ENCODE measurements at regions not wholly inside any gene's neighbourhood (a gene's known extent, or its start where the extent isn't known, plus 50 kb on each side); places are given as distances from the start of the nearest gene placed in this dataset.

GRCh38 chr11:13603661-13604060 lies 64.8 kb upstream of the FAR1 start:
- Histone ChIP-seq H4K20me1 (replicated peaks in 1 of 2; ENCODE audit: control insufficient read depth in 1 of 2, insufficient read depth in 2 of 2, low read length in 2 of 2) (no peaks in the 10 kb centered on the region), H3K4me1 (replicated peaks in 1 of 4; ENCODE audit: control insufficient read depth in 3 of 4, insufficient read depth in 4 of 4, low read length in 3 of 4) (no peaks in the 10 kb centered on the region), H3K18ac (ENCODE audit: extremely low read depth, low read length) (no peak overlapping the region), H2BK15ac (ENCODE audit: low read length) (no peak overlapping the region), H2AFZ (ENCODE audit: low read length) (no peak overlapping the region), H3K4me2 (ENCODE audit: insufficient read depth in 1 of 2, low read depth in 2 of 2, low read length in 2 of 2) (no peak overlapping the region), H2BK20ac (ENCODE audit: low read length) (no peak overlapping the region), H3K9me3 (ENCODE audit: insufficient read depth in 2 of 2, low read depth in 1 of 2, low read length in 1 of 2) (no peaks in the 10 kb centered on the region), H3K23ac (ENCODE audit: insufficient read length) (no peak overlapping the region), H3K27ac (ENCODE audit: low read depth, low read length) (no peak overlapping the region), H3K79me1 (ENCODE audit: low read depth, low read length) (no peaks in the 10 kb centered on the region), H4K91ac (replicated peaks; ENCODE audit: insufficient read length, low read length) (no peak overlapping the region), H2BK5ac (ENCODE audit: low read depth, low read length) (no peak overlapping the region), H3K56ac (replicated peaks; ENCODE audit: insufficient read length, low read depth, low read length) (no peak overlapping the region), H3K9ac (replicated peaks in 1 of 4; ENCODE audit: extremely low read depth in 1 of 4, low read depth in 3 of 4, low read length in 3 of 4) (no peak overlapping the region), H3K79me2 (ENCODE audit: control insufficient read depth in 1 of 2, insufficient read depth in 2 of 2, low read length in 2 of 2) (no peaks in the 10 kb centered on the region), H3K36me3 (ENCODE audit: control insufficient read depth in 2 of 4, insufficient read depth in 4 of 4, low read length in 3 of 4) (no peaks in the 10 kb centered on the region), H3K4me3 (ENCODE audit: extremely low read depth in 1 of 4, insufficient read depth in 2 of 4, low read depth in 3 of 4, low read length in 4 of 4) (no peak overlapping the region), H3K14ac (ENCODE audit: insufficient read length) (no peak overlapping the region), H2AK5ac (ENCODE audit: low read depth, low read length) (no peak overlapping the region), H4K8ac (ENCODE audit: extremely low read depth, insufficient read depth, low read length) (peak overlapping the region; percentile 35; the same call in 1 of the 2 replicates), H2BK12ac (ENCODE audit: low read depth, low read length) (no peak overlapping the region), H3K23me2 (ENCODE audit: low read depth, low read length) (peaks cover 6% of the 10 kb centered on the region; the same call in 1 of the 2 replicates), H3K4ac (replicated peaks; ENCODE audit: insufficient read length, low read depth, low read length) (no peak overlapping the region), H4K5ac (ENCODE audit: insufficient read length, low read depth, low read length) (no peak overlapping the region), H2BK120ac (replicated peaks; ENCODE audit: low read depth, low read length) (no peak overlapping the region), H3K27me3 (replicated peaks in 1 of 4; ENCODE audit: control insufficient read depth in 3 of 4, extremely low read depth in 1 of 4, insufficient read depth in 3 of 4, low read length in 3 of 4) (no peaks in the 10 kb centered on the region)
- no peak for FAIRE-seq
- CTCF ChIA-PET (ENCODE audit: partially characterized antibody): interaction anchor here (1.7 kb wide), 1 partner anchor 109 kb away, joined by 4 read pairs; no protein-coding TSS in a partner anchor
- DNase-seq (ENCODE audit: low read depth in 1 of 2, low spot score in 2 of 2): no peak
- whole genome bisulfite sequencing, 2 experiments (ENCODE audit: extremely low coverage in 1 of 2, insufficient coverage in 1 of 2, insufficient read length in 1 of 2, insufficient replicate concordance in 2 of 2, low coverage in 1 of 2, low lambda C conversion rate in 2 of 2, missing lambda C conversion rate in 1 of 2): 100% methylated on average over 1 of the region's 1 CpG; no CpG with 5 or more reads in 1 of the 2 experiments
- POLR2A ChIA-PET (ENCODE audit: partially characterized antibody): no interaction called here
- no peak for TF ChIP-seq TCF12 (IDR thresholded peaks at IDR 0.05; ENCODE audit: low read depth, low read length)

Measured in H1 (cell line).